Eye (tissue), 1 donor: ENCODE measurements at regions not wholly inside any gene's neighbourhood (a gene's known extent, or its start where the extent isn't known, plus 50 kb on each side); places are given as distances from the start of the nearest gene placed in this dataset.
"Not testable (repeated sequence)": the region's sequence is repeated elsewhere in the genome, so short reads cannot be mapped to it uniquely, and the experiment has no call there.

ENCODE experiments used
- DNase-seq: peaks from one replicate; pipeline ENCODE4 v3.0.0-alpha.2; 2015

DNA sequence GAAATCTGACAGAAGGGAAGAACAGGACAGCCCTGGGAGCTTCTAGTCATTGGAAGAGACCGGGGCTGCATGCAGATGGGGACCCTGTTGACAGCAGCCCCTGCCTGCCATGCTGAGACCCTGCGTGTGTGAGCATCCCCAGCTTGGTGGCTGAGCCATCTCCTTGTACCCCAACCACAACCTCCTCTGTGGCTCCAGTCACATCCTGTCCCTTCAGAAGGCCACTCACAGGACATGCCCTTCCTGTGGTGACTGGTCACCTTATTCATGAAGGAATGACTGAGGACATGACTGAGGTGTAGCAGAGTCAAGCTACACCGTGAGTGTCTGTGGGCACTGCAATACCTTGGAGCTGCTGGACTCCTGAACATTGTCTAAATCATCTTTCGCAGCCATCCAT, 141.8 kb upstream of the ERRFI1 start:
- DNase-seq: no peak

DNA sequence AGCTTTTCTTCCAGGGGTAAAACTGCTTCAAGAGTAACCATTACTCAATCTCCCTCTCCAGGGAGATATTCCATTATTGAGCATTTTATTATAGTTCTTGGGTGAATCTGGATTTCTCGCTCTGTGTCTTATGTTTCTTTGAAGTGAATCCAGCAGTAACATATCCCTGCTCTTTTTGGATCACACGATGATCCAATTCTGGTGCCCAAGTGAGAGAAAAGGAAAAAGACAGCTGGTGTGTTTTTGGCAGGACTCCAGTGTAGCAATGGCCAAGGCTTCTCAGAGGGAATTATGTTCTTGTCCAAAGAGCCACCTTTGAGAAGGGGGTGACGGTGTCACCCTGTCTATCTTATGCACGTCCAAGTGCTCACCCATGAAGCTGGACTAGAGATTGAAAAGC, 140.3 kb upstream of the ERRFI1 start:
- no peak for DNase-seq

DNA sequence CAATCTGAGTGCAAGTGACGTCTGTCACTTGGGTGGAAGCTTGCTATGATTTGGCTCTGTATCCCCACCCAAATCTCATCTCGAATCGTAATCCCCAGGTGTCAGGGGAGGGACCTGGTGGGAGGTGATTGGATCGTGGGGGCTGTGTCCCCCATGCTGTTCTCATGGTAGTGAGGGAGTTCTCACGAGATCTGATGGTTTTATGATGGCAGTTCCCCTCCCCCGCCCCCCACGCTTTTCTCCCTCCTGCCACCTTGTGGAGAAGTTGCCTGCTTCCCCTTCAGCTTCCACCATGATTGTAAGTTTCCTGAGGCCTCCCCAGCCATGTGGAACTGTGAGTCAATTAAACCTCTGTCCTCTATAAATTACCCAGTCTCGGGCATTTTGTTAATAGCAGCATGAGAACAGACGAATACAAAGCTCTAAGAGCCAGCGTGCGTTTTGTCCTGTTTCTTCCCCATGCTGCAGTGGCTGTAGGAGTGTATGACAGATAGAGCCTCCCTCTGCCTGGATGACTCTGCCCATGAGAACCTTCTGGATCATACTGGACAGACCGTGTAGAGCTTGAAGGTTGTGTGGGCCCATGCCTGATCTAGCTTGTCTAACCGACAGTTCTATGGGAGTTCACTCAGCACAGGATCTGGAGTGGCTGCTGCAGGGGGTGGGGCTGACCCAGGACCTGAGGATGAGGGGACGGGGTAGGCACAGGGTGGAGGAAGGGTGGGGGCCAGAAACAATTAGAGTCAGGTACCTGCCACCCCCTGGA, 139.7 kb upstream of the ERRFI1 start:
- no peak for DNase-seq

DNA sequence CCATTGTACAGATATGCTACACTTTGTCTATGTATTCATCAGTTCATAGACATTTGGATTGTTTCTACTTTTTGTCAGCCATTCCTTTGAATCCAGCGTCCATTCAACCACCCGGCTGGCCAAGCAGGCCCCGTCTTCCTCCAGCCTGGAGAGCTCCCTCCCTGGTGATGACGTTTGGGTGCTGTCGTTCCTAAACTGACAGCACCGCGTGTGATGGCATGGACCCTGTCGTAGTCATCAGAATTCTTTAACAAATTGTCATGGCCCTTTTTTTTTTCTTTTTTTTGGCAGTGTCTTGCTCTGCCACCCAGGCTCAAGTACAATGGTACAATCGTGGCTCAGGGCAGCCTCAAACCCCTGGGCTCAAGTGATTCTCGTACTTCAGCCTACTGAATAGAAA, 138.6 kb upstream of the ERRFI1 start:
- no peak for DNase-seq

DNA sequence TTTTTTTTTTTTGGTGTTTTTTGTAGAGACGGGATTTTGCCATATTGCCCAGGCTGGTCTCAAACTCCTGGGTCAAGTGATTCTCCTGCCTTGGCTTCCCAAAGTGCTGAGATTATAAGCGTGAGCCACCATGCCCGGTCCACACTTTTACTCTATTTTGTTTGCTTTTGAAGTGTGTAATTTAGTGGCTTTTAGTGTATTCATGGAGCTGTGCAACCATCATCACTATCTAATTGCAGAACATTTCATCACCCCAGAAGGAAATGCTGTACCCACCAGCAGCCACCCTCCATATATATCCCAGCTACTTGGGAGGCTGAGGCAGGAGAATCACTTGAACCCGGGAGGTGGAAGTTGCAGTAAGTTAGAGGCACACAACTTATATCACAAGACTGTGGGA, 136.9 kb upstream of the ERRFI1 start:
- DNase-seq: no peak

DNA sequence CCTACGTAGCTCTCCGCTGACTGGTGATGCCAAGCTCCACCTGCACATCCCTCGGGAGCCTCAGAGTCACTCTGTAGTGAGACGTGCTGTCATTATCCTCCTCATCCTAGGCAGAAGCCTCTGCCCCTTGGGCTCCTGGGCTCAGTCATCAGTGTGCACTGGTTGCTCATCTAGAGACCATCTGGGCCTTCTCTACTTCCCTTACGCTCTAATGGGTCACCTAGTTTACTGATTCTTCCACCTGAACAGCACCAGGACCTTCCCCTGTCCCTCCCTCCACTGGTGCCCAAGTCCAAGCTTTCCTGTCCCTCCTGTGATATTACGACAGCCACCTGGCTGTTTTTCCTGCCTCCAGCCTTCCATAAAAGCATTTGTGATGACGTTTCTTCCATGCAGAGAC, 136.1 kb upstream of the ERRFI1 start:
- DNase-seq: peak; percentile 53

DNA sequence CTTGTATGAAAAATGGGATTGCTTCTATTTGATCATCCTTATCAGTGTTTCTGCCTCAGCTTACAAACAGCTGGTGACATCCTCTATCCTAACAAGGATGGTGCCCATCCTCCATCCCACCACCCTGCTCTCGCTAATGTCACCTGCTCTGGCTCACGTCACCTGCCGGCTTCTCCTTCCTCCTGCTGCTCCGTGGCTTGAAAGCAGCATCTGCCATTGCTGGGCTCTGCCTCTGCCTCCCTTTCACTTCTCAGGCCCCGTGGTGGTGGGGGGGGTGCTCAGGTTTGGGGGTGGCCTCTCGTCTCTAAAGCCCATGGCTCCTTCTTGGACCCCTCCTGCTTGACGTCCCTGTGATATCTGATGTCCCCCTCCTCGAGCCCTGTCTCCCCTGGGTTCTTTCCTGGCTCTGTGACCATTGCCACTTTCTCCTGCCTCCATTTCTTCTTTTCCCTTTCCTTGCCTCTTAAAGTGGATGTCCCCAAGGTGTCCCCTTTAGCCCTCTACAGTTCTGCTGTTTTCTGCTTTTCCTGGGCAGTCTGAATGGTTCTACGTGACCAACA, 135.5 kb upstream of the ERRFI1 start:
- DNase-seq: no peak

DNA sequence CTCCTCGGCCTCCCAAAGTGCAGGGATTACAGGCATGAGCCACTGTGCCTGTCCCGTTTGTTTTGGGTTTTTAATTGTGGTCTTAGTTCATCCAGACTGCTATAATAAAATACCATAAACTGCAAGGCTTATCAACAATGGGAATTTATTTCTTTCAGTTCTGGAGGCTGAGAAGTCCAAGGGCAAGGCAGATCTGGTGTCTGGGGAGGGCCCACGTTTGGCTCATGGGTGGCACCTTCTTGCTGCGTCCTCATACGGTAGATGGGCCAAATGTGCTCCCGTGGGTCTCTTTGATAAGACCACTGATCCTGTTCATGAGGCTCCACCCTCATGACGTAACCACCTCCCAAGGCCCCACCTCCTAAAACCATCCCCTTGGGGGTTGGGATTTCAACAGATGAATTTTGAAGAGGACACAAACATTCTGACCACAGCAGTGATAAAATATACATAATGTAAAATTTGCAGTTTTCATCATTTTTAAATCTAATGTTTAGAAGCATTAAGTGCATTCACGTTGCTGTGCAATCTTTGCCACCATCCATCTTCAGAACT, 133.4 kb upstream of the ERRFI1 start:
- DNase-seq: no peak

DNA sequence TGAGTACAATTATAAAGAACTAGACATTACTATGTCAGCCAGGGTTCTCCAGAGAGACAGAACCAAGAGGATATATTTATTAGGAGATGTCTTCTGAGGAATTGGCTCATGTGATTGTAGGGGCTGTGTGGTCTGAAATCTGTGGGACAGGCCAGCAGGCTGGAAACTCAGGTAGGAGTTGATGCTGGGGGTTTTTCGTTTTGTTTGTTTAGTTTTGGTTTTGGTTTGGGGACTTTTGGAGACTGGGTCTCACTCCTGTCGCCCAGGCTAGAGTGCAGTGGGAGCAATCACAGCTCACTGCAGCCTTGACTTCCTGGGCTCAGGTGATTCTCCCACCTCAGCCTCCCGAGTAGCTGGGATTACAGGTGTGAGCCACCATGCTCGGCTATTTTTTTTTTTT, 132.9 kb upstream of the ERRFI1 start:
- no peak for DNase-seq

DNA sequence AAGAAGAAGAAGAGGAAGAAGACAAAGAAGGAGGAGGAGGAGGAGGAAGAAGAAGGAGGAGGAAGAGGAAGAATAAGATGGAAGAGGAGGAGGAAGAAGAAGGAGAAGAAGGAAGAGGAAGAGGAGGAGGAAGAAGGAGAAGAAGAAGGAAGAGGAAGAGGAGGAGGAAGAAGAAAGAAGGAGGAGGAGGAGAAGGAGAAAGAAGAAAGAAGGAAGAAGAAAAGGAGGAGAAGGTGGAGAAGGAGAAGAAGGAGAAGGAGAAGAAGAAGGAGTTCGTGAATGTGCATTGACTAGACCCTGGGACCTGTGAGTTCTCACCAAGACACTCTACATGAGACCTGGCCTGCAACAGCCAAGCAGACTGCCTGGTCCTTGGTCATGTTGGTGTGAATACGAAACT, 131.7 kb upstream of the ERRFI1 start:
- no peak for DNase-seq

DNA sequence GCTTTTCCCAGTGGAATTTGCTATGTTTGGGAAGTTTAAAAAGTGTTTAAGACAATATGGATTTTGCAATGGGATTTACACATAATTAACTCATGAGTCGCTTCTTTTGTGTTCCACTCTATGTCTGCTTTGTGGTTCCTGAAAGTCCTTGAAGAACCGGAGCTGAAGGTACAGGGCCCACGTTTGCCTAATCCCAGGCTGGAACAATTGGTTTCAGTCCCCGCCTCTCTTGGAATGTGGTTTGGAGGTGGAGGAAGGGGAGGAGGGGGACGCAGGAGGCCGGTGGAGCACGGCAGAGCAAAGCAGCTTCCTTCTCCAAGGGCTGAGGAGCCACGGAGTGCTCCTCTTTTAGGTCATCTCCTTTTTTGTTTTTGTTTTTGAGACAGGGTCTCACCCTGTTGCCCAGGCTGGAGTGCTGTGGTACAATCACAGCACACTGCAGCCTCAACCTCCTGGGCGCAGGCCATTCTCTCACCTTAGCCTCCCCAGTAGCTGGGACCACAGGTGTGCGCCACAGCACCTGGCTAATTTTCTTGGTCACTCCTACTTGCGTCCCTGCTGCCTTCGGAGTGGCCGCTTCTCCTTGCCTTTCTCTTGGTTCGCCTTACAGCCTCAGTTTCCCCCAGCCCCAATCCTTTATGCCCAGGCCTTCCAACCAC, 129.5 kb upstream of the ERRFI1 start:
- DNase-seq: peak; percentile 39

DNA sequence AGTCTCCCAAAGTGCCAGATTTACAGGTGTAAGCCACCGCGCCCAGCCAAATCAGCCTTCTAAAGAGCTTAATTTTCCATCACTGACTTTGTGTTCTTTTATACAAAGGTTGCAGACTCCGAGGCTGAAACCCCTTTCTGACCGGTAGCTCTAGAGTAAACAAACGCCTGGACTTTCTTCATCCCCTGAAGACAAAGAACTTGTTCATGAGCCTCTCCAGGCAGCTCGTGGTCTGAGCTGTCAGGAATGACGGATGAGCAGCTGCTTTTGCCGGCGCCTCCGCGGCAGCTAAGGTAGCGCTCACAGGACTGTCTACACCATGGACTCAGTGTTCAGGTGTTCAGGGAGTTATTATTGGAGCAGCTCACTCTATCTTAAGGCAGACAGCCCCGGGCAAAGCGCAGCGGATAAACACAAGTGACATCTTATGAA, 128.5 kb upstream of the ERRFI1 start:
- DNase-seq: peak; percentile 27

DNA sequence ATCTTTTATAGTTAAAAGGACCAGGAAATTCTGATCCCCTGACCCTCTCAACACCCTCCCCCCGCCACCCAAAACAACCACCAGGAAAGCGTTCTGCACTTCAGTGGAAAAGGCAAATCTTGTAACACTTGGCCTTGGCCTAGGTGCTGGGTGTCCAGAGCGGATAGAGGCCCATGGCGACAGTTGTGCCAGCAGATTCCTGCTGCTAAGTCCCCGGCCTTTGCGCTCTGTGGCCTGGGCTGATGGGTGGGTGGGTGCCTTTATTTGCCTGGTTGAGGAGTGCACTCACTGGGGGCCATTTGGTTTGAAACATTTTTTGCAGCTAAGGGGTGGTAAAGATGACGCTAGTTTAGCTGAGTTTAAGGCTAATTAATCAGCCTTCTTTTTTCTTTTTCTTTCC, 127.9 kb upstream of the ERRFI1 start:
- DNase-seq: no peak

DNA sequence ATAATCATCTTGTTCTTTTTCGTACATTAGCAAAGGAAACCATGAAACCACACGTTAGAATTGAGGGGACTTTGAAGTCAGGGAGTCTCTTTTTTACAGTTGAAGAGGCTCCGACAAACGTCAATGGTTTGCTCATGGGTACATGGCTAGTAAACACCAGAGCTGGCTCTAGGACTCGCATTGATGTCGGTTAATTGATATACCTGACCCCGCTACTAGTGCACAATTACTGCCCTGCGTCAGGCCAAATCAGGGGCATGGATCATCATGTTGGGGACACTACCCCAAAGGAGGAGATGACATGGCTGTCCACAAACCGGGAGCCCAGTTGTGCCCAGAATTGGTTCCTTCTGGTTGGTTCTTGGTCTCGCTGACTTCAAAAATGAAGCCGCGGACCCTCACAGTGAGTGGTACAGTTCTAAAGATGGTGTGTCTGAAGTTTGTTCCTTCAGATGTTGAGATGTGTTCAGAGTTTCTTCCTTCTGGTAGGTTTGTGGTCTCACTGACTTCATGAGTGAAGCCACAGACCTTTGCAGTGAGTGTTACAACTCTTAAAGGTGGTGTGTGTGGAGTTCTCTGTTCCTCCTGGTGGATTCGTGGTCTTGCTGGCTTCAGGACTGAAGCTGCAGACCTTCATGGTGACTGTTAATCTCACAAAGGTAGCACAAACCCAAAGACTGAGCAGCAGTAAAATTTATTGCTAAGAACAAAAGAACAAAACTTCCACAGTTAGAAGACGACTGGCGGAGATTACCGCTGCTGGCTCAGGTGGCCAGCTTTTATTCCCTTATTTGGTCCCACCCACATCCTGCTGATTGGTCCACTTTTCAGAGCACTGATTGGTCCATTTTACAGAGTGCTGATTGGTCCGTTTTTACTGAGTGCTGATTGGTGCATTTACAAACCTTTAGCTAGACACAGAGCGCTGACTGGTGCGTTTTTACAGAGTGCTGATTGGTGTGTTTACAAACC, 126.9 kb upstream of the ERRFI1 start:
- no peak for DNase-seq

DNA sequence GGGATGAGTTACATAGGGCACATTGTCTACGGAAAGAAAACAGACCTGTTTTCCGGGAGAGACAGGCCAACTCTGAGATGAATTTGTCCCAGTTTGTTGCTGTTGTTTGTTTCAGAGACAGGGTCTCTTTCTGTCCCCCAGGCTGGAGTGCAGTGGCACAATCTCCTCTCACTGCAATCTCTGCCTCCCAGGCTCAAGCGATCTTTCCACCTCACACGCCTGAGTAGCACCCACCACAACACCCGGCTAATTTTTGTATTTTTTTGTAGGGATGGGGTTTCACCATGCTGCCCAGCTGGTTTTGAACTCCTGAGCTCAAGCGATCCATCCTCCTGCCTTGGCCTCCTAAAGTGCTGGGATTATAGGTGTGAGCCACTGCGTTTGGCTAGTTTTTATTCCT, 125.5 kb upstream of the ERRFI1 start:
- DNase-seq: no peak

DNA sequence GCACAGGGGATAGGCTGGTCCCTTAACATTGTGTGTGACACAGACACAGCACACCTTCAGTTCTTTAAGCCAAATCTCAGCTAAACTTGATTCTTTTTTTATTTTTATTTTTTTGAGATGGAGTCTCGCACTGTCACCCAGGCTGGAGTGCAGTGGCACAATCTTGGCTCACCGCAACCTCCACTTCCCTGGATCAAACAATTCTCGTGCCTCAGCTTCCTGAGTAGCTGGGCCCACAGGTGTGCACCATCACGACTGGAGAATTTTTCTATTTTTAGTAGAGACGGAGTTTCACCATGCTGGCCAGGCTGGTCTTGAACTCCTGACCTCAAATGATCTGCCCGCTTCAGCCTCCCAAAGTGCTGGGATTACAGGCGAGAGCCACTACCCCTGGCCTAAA, 123.6 kb upstream of the ERRFI1 start:
- DNase-seq: not testable (repeated sequence)

DNA sequence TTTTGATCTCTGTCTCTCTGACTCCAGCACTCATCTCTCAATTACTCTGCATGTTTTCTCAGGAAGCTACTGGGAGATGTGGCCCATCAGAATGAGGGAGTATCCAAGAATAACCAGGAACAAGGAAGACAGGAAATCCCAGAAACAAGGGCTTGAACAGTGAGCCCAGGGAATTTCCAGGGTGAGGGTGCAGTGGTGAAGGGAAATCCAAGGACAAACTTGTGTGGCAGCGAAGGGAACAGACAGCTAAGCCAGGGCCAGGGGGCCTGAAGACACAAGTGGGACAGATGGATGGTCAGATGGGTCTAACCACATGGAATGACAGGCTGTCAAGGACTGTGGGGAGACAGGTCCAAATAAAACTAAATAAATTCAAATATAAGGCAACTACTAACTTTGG, 121.8 kb upstream of the ERRFI1 start:
- DNase-seq: no peak

DNA sequence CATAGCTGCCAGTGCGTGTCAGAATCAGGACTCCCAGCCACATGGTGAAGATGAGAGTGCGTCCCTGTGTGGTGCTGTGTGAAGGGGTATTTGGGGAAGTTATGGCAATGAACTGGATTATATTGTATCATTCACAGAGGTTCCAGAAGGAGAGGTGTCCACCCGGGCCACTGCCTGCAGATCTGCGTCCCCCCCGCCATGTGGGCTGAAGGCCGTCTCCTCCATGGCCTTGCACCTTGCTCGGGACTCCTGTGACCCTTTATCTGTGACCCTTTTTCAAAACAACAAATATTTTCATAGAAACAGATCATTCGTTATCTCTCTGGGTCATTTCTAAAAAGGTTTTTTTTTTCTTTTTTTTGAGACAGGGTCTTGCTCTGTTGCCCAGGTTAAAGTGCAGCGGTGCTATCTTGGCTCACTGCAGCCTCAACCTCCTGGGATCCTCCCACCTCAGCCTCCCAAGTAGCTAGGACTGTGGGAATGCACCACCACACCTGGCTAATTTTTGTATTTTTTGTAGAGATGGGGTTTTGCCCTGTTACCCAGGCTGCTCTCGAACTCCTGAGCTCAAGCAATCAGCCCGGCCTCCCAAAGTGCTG, 120.2 kb upstream of the ERRFI1 start:
- no peak for DNase-seq

DNA sequence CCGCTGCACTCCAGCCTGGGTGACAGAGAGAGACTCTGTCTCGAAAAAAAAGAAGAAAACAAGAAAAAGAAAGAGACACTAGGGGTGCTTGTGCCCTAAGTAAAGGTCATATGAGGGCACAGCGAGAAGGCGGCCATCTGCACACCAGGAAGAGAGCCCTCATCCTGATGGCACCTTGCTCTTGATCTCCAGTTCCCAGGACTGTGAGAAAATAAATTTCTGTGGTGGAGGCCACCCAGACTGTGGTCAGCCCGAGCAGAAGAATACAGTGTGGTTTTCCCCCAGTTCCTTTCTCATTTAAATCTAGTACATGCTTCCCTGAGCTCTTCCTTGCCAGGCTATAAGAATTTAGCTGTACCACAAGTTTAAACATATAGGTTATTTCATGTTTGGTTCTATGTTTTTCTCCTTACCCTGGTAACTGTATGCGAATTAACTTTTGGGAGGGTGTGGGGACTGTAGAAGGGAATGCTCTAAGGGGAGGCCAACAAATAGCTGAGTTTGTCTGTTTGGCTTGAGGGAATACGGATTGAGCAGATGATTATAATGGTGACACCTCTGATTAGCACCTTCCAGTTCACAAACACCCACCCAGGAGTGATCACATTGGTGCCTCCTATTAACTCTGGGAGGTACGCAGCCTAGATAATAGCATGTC, 119.6 kb upstream of the ERRFI1 start:
- DNase-seq: no peak

DNA sequence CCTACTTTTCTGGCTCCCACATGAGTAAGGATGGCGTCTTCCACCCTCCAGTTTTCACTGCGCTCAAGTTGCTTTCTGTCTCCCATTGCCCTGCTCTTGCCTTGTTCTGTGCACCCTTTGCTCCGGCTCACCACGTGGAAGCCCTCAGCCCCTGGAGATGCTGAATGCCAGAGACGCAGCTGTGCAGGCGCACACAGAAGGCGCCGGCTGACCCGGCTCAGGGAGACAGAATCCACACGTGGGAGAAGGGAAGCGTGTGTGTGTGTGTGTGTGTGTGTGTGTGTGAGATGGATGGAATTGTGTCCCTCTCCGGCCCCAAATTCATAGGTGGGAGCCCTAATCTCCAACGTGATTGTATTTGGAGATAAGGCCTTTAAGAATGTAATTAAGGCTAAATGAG, 118.2 kb upstream of the ERRFI1 start:
- DNase-seq: no peak

DNA sequence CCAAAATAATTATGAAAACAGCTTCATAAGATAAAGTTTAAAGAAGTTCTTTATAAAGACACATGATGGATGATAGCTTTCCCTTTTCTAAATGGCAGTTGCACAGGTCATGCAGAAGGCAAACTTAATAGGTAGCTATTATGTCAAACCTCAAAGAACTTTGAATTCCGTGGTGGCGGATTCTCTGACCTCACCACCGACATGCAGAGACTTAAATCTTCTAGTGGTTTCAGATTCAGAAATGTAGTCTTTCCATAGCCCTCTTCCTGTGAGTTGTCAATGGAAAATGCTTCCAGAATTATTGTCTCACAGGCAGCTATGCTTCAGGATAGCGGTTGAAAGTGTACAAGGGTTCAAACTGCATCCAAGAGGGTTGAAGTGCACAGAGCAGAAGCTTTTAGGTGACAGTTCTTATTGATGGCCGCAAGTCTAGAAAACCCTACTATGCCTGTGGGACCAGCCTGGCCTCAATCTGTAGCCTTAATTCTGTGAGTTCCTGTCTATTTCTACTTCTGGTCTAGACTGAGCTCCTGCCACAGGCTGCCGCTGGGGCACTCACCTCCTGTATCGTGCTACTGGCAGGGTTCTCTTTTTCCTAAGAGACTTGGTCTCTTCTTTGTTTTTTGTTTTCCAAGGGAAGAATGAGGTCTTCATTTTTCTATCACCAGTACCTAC, 117.0 kb upstream of the ERRFI1 start:
- DNase-seq: no peak
